ENCODE measurements at regions not wholly inside any gene's neighbourhood (a gene's known extent, or its start where the extent isn't known, plus 50 kb on each side); places are given as distances from the start of the nearest gene placed in this dataset.

GRCh38 chr7:68321076-68321639 is 1277.1 kb upstream of the AUTS2 start:
- no peak overlapping the region for H3K4me2 ChIP-seq (ENCODE audit: extremely low read depth, insufficient read depth, low read length)
- no peaks in the 10 kb centered on the region for H3K27me3 ChIP-seq (ENCODE audit: control insufficient read depth, insufficient read depth, low read length)
- TF ChIP-seq CTCF (conservative IDR thresholded peaks at IDR 0.05 in 1 of 2, IDR thresholded peaks at IDR 0.05 in 1 of 2; ENCODE audit: low read depth in 1 of 2, low read length in 2 of 2) (no peak), EZH2 (IDR thresholded peaks at IDR 0.05; ENCODE audit: low read length, missing control alignments) (no peak)
- H3K9me3 ChIP-seq (ENCODE audit: control insufficient read depth, insufficient read depth, low read depth, low read length): no peaks in the 10 kb centered on the region
- H3K4me1 ChIP-seq (ENCODE audit: control insufficient read depth, extremely low read depth, insufficient read depth, low read length): no peaks in the 10 kb centered on the region
- no peaks in the 10 kb centered on the region for H4K20me1 ChIP-seq (ENCODE audit: control insufficient read depth, extremely low read depth, insufficient read depth, low read length)
- H3K9ac ChIP-seq (ENCODE audit: insufficient read depth, low read length): no peak overlapping the region
- no peak overlapping the region for H3K27ac ChIP-seq (ENCODE audit: insufficient read depth, low read length)
- no peaks in the 10 kb centered on the region for H3K79me2 ChIP-seq (ENCODE audit: control insufficient read depth, insufficient read depth, low read length)
- no peak overlapping the region for H3K4me3 ChIP-seq (replicated peaks in 1 of 4; ENCODE audit: control extremely low read depth in 1 of 4, insufficient read depth in 1 of 4, low read depth in 3 of 4, low read length in 4 of 4)
- H3K36me3 ChIP-seq (ENCODE audit: control insufficient read depth, insufficient read depth, low read length): no peaks in the 10 kb centered on the region
- no peak overlapping the region for H2AFZ ChIP-seq (ENCODE audit: low read length)
- DNase-seq (ENCODE audit: low read depth in 2 of 2): peak in 1 of 2 donors; percentile 33

GRCh38 chr7:68321776-68322496 is 1276.3 kb upstream of the AUTS2 start:
- H3K4me3 ChIP-seq (replicated peaks in 1 of 4; ENCODE audit: control extremely low read depth in 1 of 4, insufficient read depth in 1 of 4, low read depth in 3 of 4, low read length in 4 of 4): no peak overlapping the region
- H3K9me3 ChIP-seq (ENCODE audit: control insufficient read depth, insufficient read depth, low read depth, low read length): no peaks in the 10 kb centered on the region
- no peaks in the 10 kb centered on the region for H3K27me3 ChIP-seq (ENCODE audit: control insufficient read depth, insufficient read depth, low read length)
- no peak overlapping the region for H3K4me2 ChIP-seq (ENCODE audit: extremely low read depth, insufficient read depth, low read length)
- DNase-seq (ENCODE audit: low read depth in 2 of 2): peak in 1 of 2 donors; percentile 22
- H3K9ac ChIP-seq (ENCODE audit: insufficient read depth, low read length): no peak overlapping the region
- TF ChIP-seq CTCF (conservative IDR thresholded peaks at IDR 0.05 in 1 of 2, IDR thresholded peaks at IDR 0.05 in 1 of 2; ENCODE audit: low read depth in 1 of 2, low read length in 2 of 2) (no peak), EZH2 (IDR thresholded peaks at IDR 0.05; ENCODE audit: low read length, missing control alignments) (no peak)
- H2AFZ ChIP-seq (ENCODE audit: low read length): no peak overlapping the region
- no peaks in the 10 kb centered on the region for H4K20me1 ChIP-seq (ENCODE audit: control insufficient read depth, extremely low read depth, insufficient read depth, low read length)
- H3K79me2 ChIP-seq (ENCODE audit: control insufficient read depth, insufficient read depth, low read length): no peaks in the 10 kb centered on the region
- H3K4me1 ChIP-seq (ENCODE audit: control insufficient read depth, extremely low read depth, insufficient read depth, low read length): no peaks in the 10 kb centered on the region
- H3K36me3 ChIP-seq (ENCODE audit: control insufficient read depth, insufficient read depth, low read length): no peaks in the 10 kb centered on the region
- no peak overlapping the region for H3K27ac ChIP-seq (ENCODE audit: insufficient read depth, low read length)

GRCh38 chr7:68324621-68325020 is 1273.7 kb upstream of the AUTS2 start:
- TF ChIP-seq CTCF (conservative IDR thresholded peaks at IDR 0.05 in 1 of 2, IDR thresholded peaks at IDR 0.05 in 1 of 2; ENCODE audit: low read depth in 1 of 2, low read length in 2 of 2) (no peak), EZH2 (IDR thresholded peaks at IDR 0.05; ENCODE audit: low read length, missing control alignments) (no peak)
- no peak overlapping the region for H3K4me3 ChIP-seq (replicated peaks in 1 of 4; ENCODE audit: control extremely low read depth in 1 of 4, insufficient read depth in 1 of 4, low read depth in 3 of 4, low read length in 4 of 4)
- H4K20me1 ChIP-seq (ENCODE audit: control insufficient read depth, extremely low read depth, insufficient read depth, low read length): no peaks in the 10 kb centered on the region
- H3K9me3 ChIP-seq (ENCODE audit: control insufficient read depth, insufficient read depth, low read depth, low read length): no peaks in the 10 kb centered on the region
- no peak for DNase-seq (ENCODE audit: low read depth in 2 of 2)
- H3K27ac ChIP-seq (ENCODE audit: insufficient read depth, low read length): no peak overlapping the region
- H2AFZ ChIP-seq (ENCODE audit: low read length): no peak overlapping the region
- no peak overlapping the region for H3K9ac ChIP-seq (ENCODE audit: insufficient read depth, low read length)
- H3K79me2 ChIP-seq (ENCODE audit: control insufficient read depth, insufficient read depth, low read length): no peaks in the 10 kb centered on the region
- no peaks in the 10 kb centered on the region for H3K27me3 ChIP-seq (ENCODE audit: control insufficient read depth, insufficient read depth, low read length)
- no peaks in the 10 kb centered on the region for H3K36me3 ChIP-seq (ENCODE audit: control insufficient read depth, insufficient read depth, low read length)
- no peaks in the 10 kb centered on the region for H3K4me1 ChIP-seq (ENCODE audit: control insufficient read depth, extremely low read depth, insufficient read depth, low read length)
- H3K4me2 ChIP-seq (ENCODE audit: extremely low read depth, insufficient read depth, low read length): no peak overlapping the region

Measured in fibroblast of lung (primary cell).